Calu3 (cell line): ENCODE measurements at regions not wholly inside any gene's neighbourhood (a gene's known extent, or its start where the extent isn't known, plus 50 kb on each side); places are given as distances from the start of the nearest gene placed in this dataset.

Source experiments
- BruUV-seq: library from RNA; stranded (reverse); fragments of 400-500 nt; replicated peaks from 2 replicates; lab custom pipeline; 2021; lab: Mats Ljungman, UMichigan
- CTCF ChIA-PET: fragments of 300-600 bp; sonication (Branson Sonifier 250); formaldehyde crosslinking; loops from one replicate; lab custom pipeline; 2022; ENCODE audit warnings: antibody characterized with exemption; lab: Charles Lee
- DNase-seq: peaks from one replicate; pipeline ENCODE4 v3.0.0; 2022
- H3K27ac Mint-ChIP-seq: one replicate; pipeline ENCODE4 v1.8.0; 2022; ENCODE audit warnings: mixed read lengths; ENCODE audit not compliant: unreplicated experiment
- H3K27me3 Mint-ChIP-seq: one replicate; pipeline ENCODE4 v1.8.0; 2022; ENCODE audit warnings: mixed read lengths; ENCODE audit not compliant: unreplicated experiment
- H3K36me3 Mint-ChIP-seq: one replicate; pipeline ENCODE4 v1.8.0; 2022; ENCODE audit warnings: mild to moderate bottlenecking, moderate library complexity, mixed read lengths; ENCODE audit not compliant: insufficient read depth, unreplicated experiment
- H3K4me1 Mint-ChIP-seq: one replicate; pipeline ENCODE4 v1.8.0; 2022; ENCODE audit warnings: mild to moderate bottlenecking, low read depth, mixed read lengths; ENCODE audit not compliant: unreplicated experiment
- H3K4me3 Mint-ChIP-seq: one replicate; pipeline ENCODE4 v1.8.0; 2022; ENCODE audit warnings: mild to moderate bottlenecking, low read depth, moderate library complexity, mixed read lengths; ENCODE audit not compliant: unreplicated experiment
- H3K9me3 Mint-ChIP-seq: one replicate; pipeline ENCODE4 v1.8.0; 2022; ENCODE audit warnings: low read depth, mixed read lengths; ENCODE audit not compliant: unreplicated experiment
- intact Hi-C: fragments of 100-400 bp; cut with micrococcal nuclease; formaldehyde crosslinking; loops from one replicate; pipeline ENCODE4 v1.10.0; 2022; ENCODE audit not compliant: unreplicated experiment
- TF ChIP-seq, protein P1 (sequence below): fragments of 200-600 bp; IDR thresholded peaks from one replicate; pipeline ENCODE4 v1.8.0; 2022; ENCODE audit warnings: antibody characterized with exemption; ENCODE audit not compliant: unreplicated experiment

DNA sequence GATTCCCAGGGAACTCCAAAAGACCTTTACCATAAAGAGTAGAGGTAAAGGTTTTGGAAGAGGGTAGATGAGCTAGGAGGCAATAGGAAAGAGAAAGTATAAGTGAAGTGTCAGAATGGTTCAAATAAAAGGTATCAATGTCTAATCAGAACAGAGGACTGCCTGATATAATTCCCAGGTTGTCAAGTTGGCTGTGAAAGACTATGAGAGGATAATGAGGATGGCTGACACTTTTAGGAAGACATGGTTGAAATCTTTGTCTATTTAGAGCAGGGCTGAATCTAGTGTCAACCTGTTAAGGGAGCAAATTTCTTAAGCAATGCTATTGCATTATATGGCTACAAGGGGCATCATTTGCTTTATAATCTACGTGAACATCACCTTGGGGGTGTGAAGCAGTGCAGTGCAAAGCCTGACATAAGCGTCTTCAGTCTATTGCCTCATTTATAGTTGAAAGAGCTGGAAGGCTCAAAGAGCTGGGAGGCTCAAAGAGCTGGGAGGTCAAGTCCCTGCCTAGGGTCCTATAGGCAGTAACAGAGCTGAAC is 308.3 kb upstream of the DEPDC1 start:
- CTCF ChIA-PET = no interaction called here
- Mint-ChIP-seq H3K4me1 (no peaks in the 10 kb centered on the region), H3K27me3 (no peaks in the 10 kb centered on the region), H3K27ac (no peak overlapping the region), H3K9me3 (no peaks in the 10 kb centered on the region), H3K4me3 (no peak overlapping the region), H3K36me3 (no peaks in the 10 kb centered on the region)
- TF ChIP-seq, protein P1, sequence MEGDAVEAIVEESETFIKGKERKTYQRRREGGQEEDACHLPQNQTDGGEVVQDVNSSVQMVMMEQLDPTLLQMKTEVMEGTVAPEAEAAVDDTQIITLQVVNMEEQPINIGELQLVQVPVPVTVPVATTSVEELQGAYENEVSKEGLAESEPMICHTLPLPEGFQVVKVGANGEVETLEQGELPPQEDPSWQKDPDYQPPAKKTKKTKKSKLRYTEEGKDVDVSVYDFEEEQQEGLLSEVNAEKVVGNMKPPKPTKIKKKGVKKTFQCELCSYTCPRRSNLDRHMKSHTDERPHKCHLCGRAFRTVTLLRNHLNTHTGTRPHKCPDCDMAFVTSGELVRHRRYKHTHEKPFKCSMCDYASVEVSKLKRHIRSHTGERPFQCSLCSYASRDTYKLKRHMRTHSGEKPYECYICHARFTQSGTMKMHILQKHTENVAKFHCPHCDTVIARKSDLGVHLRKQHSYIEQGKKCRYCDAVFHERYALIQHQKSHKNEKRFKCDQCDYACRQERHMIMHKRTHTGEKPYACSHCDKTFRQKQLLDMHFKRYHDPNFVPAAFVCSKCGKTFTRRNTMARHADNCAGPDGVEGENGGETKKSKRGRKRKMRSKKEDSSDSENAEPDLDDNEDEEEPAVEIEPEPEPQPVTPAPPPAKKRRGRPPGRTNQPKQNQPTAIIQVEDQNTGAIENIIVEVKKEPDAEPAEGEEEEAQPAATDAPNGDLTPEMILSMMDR = no peak
- DNase-seq = no peak
- no TSS peak for BruUV-seq
- intact Hi-C loops = no loop called here

DNA sequence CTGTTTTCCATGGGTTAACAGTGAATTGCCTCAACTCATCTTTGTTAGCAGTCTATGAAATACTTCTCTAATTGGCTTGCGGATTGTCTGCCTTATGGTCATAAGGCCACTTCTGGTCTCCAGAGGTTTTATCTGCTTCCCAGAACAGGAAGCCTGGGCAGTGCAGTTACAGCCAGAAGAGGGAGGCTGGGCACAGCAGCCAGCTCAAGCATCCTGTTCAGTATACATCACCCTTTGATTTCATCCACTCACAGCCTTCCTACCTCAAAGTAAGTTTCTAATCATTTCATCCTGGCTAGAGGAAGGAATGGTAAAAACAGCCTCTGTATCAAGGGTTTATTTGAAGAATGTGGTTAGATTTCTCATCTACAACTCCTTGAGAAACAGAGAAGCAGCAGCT is 311.5 kb upstream of the DEPDC1 start:
- Mint-ChIP-seq H3K4me1 (no peaks in the 10 kb centered on the region), H3K4me3 (no peak overlapping the region), H3K27me3 (no peaks in the 10 kb centered on the region), H3K36me3 (no peaks in the 10 kb centered on the region), H3K9me3 (no peaks in the 10 kb centered on the region), H3K27ac (no peak overlapping the region)
- BruUV-seq = no TSS peak
- intact Hi-C loops = no loop called here
- CTCF ChIA-PET = no interaction called here
- DNase-seq = no peak
- TF ChIP-seq, protein P1 = no peak

DNA sequence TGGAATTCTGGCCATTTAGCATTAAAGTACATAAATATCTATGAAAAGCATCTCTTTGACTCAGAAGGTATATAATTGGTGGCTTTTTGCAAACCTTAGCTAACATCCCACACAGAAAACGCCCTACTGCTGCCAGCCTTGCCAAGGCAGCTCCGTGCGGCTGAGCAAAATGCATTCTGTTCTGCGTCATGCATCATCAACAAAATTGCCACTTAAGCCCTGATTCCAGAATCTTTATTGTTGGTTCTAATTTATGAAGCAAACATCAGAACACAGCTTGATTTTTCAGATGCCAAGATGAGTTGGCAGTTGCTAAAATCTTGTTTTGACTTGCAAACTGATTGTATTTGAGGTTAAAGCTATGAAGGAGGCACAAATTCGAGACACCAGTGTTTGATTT is 314.9 kb upstream of the DEPDC1 start:
- Mint-ChIP-seq H3K9me3 (no peaks in the 10 kb centered on the region), H3K27me3 (no peaks in the 10 kb centered on the region), H3K4me3 (no peak overlapping the region), H3K36me3 (no peaks in the 10 kb centered on the region), H3K27ac (no peak overlapping the region), H3K4me1 (no peaks in the 10 kb centered on the region)
- BruUV-seq = no TSS peak
- CTCF ChIA-PET = no interaction called here
- no peak for DNase-seq
- TF ChIP-seq, protein P1 = no peak
- intact Hi-C loops = no loop called here

DNA sequence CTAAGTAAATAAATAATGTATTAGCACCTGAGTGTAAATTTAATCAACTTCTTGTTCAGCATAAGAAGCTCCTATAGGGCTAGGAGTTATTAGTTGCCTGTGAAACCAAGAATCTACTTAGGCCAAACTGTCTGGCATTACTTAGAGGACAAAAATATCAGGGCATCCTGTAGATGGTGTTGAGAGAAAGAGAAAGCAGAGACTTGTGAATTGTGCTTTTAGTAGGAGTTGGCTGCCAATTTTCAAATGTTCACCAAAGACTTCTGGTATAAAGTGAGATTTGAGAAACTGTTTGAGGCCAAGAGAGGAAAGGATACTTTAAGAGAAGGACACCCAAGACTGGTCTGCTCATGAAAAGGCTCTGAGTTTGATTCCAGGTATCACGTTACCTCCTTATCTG is 315.5 kb upstream of the DEPDC1 start:
- H3K4me1 Mint-ChIP-seq = no peaks in the 10 kb centered on the region
- BruUV-seq = no TSS peak
- no peak overlapping the region for H3K4me3 Mint-ChIP-seq
- intact Hi-C loops = no loop called here
- no peak overlapping the region for H3K27ac Mint-ChIP-seq
- no peak for DNase-seq
- no peaks in the 10 kb centered on the region for H3K9me3 Mint-ChIP-seq
- TF ChIP-seq, protein P1 = no peak
- no peaks in the 10 kb centered on the region for H3K36me3 Mint-ChIP-seq
- no peaks in the 10 kb centered on the region for H3K27me3 Mint-ChIP-seq
- CTCF ChIA-PET = no interaction called here
